Chondrocyte (in vitro differentiated cells): ENCODE measurements at regions not wholly inside any gene's neighbourhood (a gene's known extent, or its start where the extent isn't known, plus 50 kb on each side); places are given as distances from the start of the nearest gene placed in this dataset.

Experiments
- DNase-seq: peaks from one replicate; pipeline ENCODE4 v3.0.0; 2021; ENCODE audit warnings: mixed read lengths, low spot score
- H3K27ac Mint-ChIP-seq: one replicate; pipeline ENCODE4 v1.8.0; 2021; ENCODE audit warnings: mild to moderate bottlenecking, moderate library complexity, mixed read lengths; ENCODE audit not compliant: unreplicated experiment
- H3K27me3 Mint-ChIP-seq: 2 replicates; pipeline ENCODE4 v1.8.0; 2021; ENCODE audit warnings: low read depth, mixed read lengths
- H3K36me3 Mint-ChIP-seq: 2 replicates; pipeline ENCODE4 v1.8.0; 2021; ENCODE audit warnings: low read depth, mixed read lengths
- H3K4me1 Mint-ChIP-seq: 2 replicates; pipeline ENCODE4 v1.8.0; 2021; ENCODE audit warnings: low read depth, mild to moderate bottlenecking, mixed read lengths
- H3K4me3 Mint-ChIP-seq: one replicate; pipeline ENCODE4 v1.8.0; 2021; ENCODE audit warnings: mild to moderate bottlenecking, moderate library complexity, mixed read lengths; ENCODE audit not compliant: unreplicated experiment
- H3K9me3 Mint-ChIP-seq: 2 replicates; pipeline ENCODE4 v1.8.0; 2021; ENCODE audit warnings: low read depth, mixed read lengths
- TF ChIP-seq, protein P1 (sequence below): fragments of 200-600 bp; sonication (generic); IDR thresholded peaks from 2 replicates; pipeline ENCODE4 v1.5.0; 2021; ENCODE audit warnings: antibody characterized with exemption, mild to moderate bottlenecking, moderate library complexity

DNA sequence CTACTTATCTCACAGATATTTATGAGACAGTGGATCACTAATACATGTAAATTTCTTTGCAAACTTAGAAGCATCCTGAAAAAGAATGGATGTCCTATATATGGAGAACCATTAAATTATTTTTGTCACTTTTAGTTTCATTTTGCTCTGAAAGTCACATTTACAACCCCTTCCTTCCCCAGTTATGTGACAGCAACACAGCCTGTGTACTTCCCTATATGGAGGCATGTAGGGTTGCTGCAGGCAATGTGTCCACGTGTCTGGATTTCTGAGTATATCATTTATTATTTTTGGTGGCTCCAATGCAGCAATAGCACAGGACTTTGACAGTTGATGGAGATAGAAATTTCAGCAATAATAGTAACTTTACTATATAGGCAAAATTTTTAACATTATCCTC is 156.4 kb downstream of the ST8SIA4 start:
- Mint-ChIP-seq H3K27ac (no peak overlapping the region), H3K4me3 (no peak overlapping the region), H3K27me3 (peaks cover 34% of the 10 kb centered on the region), H3K36me3 (no peaks in the 10 kb centered on the region), H3K4me1 (no peaks in the 10 kb centered on the region), H3K9me3 (peaks cover 2% of the 10 kb centered on the region)
- no peak for DNase-seq
- TF ChIP-seq, protein P1, sequence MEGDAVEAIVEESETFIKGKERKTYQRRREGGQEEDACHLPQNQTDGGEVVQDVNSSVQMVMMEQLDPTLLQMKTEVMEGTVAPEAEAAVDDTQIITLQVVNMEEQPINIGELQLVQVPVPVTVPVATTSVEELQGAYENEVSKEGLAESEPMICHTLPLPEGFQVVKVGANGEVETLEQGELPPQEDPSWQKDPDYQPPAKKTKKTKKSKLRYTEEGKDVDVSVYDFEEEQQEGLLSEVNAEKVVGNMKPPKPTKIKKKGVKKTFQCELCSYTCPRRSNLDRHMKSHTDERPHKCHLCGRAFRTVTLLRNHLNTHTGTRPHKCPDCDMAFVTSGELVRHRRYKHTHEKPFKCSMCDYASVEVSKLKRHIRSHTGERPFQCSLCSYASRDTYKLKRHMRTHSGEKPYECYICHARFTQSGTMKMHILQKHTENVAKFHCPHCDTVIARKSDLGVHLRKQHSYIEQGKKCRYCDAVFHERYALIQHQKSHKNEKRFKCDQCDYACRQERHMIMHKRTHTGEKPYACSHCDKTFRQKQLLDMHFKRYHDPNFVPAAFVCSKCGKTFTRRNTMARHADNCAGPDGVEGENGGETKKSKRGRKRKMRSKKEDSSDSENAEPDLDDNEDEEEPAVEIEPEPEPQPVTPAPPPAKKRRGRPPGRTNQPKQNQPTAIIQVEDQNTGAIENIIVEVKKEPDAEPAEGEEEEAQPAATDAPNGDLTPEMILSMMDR, result no peak

DNA sequence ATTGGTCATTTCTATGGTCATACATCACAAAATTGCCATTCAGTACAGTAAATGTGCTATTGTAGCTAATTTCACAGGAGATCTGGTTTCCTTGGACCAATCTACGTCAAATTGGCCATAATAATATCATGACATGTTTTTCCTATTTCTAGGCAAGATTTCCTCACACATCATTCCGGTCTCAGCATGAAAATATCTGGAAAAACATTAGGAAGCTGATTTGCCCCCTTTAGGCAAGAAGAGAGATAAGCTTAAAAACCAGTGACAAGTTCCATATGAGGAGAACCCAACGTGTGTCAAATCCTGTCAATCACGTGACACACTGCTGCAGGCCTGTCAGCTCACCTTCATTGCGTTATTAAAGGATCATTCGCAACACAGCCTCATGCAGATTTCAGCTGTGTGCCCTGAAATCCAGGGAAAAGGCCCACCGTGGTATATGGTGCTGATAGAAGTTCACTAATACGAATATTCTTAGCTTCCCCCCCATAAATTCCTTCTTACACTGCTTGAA is 153.3 kb downstream of the ST8SIA4 start:
- Mint-ChIP-seq H3K4me1 (no peaks in the 10 kb centered on the region), H3K27me3 (peaks cover 26% of the 10 kb centered on the region), H3K9me3 (no peaks in the 10 kb centered on the region), H3K4me3 (no peak overlapping the region), H3K27ac (no peak overlapping the region), H3K36me3 (no peaks in the 10 kb centered on the region)
- TF ChIP-seq, protein P1, result no peak
- DNase-seq, result no peak

DNA sequence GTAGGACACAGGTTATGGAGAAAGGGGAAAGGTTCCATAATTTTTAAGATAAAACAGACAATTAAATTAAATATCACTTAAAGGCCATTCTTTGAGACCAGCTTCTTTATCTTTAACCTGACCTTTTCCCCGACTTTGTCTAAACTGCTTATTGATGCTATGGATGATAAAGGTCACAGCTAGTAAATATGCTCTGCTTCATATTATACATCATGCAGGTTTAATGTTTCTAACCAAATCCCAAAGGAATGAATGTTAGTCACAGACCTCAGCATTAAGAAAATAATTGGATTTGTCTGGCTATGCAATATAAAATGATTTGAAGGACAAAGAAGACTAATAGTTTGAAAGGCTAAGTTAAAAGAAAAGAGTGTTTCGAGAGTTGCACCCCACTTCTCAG is 147.6 kb downstream of the ST8SIA4 start:
- Mint-ChIP-seq H3K4me3 (no peak overlapping the region), H3K27ac (no peak overlapping the region), H3K36me3 (no peaks in the 10 kb centered on the region), H3K4me1 (peaks cover 7% of the 10 kb centered on the region), H3K27me3 (peaks cover 13% of the 10 kb centered on the region), H3K9me3 (no peaks in the 10 kb centered on the region)
- DNase-seq, result no peak
- TF ChIP-seq, protein P1, result no peak
